ENCODE measurements at regions not wholly inside any gene's neighbourhood (a gene's known extent, or its start where the extent isn't known, plus 50 kb on each side); places are given as distances from the start of the nearest gene placed in this dataset.
"Not testable (repeated sequence)": the region's sequence is repeated elsewhere in the genome, so short reads cannot be mapped to it uniquely, and the experiment has no call there.

GRCh38 chr5:102666164-102666946, 88.8 kb upstream of the PAM start:
- no peak for DNase-seq (ENCODE audit: low read depth)

DNA sequence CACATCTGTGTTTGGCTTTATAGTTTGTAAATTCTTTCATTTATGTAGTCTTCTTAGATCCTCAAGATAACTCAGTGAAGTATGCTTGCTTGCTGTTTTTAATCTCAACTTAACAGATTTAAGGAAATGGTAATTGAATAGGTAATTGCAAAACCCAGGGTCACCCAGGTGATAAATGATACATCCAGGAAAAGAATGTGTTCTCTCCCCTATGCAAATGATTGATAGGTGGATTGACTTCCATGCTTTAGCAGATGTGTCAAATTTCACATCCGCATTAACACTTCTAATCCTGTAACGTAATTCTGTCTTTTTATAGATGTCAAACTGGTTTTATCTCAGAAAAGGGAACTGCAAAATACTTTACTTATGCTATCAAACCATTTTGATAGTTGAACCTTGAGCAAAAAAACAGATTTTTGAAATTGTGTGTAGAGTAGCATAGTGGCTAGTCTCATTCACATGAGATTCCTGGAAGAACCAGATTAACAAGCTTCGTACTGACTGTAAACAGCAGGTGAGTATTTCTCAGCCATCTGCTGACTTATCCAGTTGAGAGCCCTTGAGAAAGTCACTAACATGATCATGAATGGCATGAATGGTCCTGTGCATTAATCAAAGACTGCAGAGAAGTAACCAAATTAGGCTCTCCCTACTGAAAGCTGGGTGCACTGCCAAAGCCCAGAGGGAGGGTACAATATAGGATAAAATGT, 86.7 kb upstream of the PAM start:
- no peak for DNase-seq (ENCODE audit: low read depth)

GRCh38 chr5:102670224-102670836, 84.8 kb upstream of the PAM start:
- DNase-seq (ENCODE audit: low read depth), result no peak

DNA sequence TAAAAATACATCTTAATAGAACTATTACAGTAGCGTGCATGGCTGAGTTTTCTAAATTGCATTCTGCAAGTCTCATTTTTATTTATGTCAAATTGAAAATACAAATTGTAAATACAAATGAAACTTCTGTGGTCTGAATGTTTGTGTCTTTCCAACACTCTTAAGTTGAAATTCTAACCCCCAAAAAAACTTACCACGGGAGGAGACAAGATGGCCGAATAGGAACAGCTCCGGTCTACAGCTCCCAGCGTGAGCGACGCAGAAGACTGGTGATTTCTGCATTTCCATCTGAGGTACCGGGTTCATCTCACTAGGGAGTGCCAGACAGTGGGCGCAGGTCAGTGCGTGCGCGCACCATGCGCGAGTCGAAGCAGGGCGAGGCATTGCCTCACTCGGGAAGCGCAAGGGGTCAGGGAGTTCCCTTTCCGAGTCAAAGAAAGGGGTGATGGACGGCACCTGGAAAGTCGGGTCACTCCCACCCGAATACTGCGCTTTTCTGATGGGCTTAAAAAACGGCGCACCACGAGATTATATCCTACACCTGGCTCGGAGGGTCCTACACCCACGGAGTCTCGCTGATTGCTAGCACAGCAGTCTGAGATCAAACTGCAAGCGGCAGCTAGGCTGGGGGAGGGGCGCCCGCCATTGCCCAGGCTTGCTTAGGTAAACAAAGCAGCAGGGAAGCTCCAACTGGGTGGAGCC, 83.9 kb upstream of the PAM start:
- DNase-seq (ENCODE audit: low read depth), result not testable (repeated sequence)

- DNase-seq (ENCODE audit: low read depth), result no peak
Observed at GRCh38 chr5:102678267-102679058, 76.6 kb upstream of the PAM start.

GRCh38 chr5:102681403-102681983, 73.6 kb upstream of the PAM start:
- DNase-seq (ENCODE audit: low read depth), result peak; percentile 19

DNA sequence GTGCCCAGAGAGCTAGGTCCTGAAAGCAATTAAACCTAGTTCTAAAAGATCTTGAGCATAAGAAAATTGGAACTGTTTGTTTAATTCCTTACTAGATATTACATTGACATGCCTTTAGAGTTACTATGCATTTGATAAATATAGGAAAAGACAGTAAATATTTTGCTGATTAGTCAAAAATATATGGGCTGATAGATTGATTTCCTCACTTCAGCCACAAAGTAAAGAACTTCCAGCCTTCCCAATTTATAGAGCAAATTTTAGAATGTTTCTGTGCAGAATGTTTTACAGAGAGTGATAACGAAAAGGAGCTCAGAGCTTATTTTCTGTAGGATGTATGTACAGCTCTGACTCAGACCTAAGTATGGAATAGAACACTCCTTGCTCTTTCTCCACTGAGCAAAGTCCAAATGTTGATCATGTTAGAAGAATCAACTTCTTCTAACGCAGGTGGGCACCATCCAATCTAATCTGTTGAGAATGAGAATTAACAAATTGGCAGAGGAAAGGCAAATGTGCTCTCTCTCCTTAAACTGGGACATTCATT, 72.9 kb upstream of the PAM start:
- no peak for DNase-seq (ENCODE audit: low read depth)

DNA sequence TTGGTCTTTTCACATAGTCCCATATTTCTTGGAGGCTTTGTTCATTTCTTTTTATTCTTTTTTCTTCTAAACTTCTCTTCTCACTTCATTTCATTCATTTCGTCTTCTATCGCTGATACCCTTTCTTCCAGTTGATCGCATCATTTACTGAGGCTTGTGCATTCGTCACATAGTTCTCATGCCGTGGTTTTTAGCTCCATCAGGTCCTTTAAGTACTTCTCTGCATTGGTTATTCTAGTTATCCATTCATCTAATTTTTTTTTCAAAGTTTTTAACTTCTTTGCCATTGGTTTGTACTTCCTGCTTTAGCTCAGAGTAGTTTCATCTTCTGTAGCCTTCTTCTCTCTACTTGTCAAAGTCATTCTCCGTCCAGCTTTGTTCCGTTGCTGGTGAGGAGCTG, 67.0 kb upstream of the PAM start:
- DNase-seq (ENCODE audit: low read depth), result not testable (repeated sequence)

GRCh38 chr5:102688581-102689342, 66.3 kb upstream of the PAM start:
- DNase-seq (ENCODE audit: low read depth), result not testable (repeated sequence)

- no peak for DNase-seq (ENCODE audit: low read depth)
Observed at GRCh38 chr5:102690910-102691309, 64.2 kb upstream of the PAM start.

DNA sequence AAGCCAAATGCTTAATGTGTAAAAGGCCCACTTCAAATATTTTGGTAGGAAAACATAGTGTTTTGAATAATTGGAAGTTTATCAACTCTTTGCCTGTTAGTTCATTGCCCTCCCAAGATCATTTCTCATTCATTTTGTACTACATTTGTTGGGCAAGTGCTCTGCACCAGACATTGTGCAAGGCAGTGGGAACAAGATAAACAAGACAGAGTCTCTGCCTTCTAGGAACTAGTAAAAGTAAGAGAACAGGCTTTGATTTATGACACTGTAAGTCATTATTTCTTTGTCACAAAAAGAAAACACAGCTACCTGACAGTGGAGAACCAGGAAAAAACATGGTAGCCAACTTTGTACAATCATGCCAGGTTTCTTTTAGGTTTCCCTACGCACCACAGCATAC, 63.7 kb upstream of the PAM start:
- DNase-seq (ENCODE audit: low read depth), result no peak

DNA sequence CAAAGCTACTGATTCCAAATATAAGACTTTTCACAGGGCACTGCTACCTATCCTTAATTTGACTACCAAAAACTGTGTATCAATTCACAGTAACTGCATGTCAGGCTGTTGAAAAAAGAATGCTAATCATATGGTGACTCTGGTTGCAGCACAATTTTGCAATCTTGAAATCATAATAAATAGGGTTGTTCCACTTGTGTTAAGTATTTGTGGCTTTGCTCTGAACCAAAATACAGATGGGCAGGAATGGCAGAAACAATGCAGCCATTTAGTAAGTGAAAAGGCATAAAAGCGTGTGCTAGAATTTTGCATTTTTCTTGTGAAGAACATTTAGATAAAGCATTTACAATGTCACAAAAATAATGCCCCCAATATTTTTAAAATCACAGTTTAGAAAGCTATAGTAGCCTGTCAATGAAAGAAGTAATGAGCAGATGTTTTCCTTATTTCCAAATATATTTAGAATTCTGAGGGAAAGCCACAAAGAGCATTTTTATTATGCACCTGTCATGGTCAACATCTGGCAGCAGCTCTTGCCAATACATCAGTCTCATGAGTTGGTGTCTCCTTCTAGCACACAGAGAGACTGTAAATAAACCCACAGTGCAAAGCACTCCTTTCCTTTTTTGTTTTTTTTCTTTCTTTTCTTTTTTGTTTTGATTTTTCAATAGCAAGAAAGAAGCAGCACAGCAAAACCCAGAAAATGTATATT, 54.8 kb upstream of the PAM start:
- no peak for DNase-seq (ENCODE audit: low read depth)

GRCh38 chr5:102700916-102701315, 54.2 kb upstream of the PAM start:
- DNase-seq (ENCODE audit: low read depth), result no peak

- no peak for DNase-seq (ENCODE audit: low read depth)
Observed at GRCh38 chr5:102701748-102702147, 53.4 kb upstream of the PAM start.

Data from T follicular helper cell (primary cell).